Astrocyte of the hippocampus (primary cell): ENCODE measurements at regions not wholly inside any gene's neighbourhood (a gene's known extent, or its start where the extent isn't known, plus 50 kb on each side); places are given as distances from the start of the nearest gene placed in this dataset.
A peak's percentile ranks its signal among the peaks of the same experiment; 100 is the strongest.
"Not testable (repeated sequence)": the region's sequence is repeated elsewhere in the genome, so short reads cannot be mapped to it uniquely, and the experiment has no call there.

Experiments used
- DNase-seq: peaks from one replicate; pipeline ENCODE4 v3.0.0; 2011; ENCODE audit warnings: low read depth, low spot score

DNA sequence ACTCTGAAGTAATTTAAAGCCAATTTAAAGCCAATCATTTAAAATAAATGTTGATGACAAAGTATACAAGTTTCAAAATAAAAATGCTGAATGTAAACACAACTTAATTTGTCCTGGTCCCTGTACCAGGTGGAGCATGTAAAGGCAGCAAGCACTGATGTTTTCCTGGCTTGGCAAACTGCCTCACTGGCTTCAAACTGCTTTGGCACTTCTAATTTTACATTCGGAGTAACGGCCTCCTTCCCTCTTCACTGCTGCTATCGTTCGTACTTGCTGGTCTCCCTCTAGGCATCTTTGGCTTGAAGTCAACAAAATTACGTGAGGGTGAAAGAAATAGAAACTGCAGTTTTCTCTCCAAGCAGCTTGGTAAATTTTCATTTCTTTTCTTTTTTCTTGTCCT is 287.9 kb downstream of the LTN1 start:
- peak; percentile 18 for DNase-seq

DNA sequence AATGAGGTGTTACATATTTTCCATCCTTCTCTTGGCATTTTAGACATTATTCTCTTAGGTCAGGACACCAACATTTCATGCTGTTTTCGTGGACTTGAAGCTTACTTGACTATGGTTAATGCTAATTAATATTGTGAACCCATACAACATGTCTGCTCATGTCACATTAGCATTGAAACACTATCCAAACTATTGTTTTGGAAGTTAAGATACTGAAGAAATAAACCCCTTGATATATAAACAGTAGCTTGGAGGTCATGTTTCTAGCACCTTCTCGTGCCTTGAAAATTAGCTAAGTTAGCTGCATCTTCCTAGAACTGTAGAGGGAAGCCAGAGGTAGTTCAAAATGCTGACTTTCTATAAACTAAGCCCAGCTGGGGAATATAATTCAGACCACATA is 288.8 kb downstream of the LTN1 start:
- DNase-seq = no peak

GRCh38 chr21:28699596-28700259 is 292.9 kb downstream of the LTN1 start:
- no peak for DNase-seq

DNA sequence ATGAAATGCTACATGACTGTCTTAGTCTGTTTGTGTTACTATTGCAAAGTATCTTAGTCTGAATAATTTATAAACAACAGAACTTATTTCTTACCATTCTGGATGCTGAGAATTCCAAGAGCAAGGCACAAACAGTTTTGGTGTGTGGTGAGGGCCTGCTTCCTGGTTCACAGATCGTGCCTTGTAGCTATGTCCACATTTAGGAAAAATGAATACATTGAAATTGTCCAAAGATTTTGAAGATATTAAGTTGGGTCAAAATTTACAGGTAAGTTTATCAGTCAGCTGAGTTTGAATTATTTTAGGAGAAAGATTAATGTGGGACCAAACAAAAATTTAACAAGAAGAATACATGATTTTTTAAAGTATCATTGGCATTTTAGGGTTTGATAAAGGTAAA is 293.5 kb downstream of the LTN1 start:
- DNase-seq = no peak

GRCh38 chr21:28696844-28697410 is 295.8 kb downstream of the LTN1 start:
- no peak for DNase-seq

- no peak for DNase-seq
Observed at GRCh38 chr21:28693476-28693875, 299.2 kb downstream of the LTN1 start.

DNA sequence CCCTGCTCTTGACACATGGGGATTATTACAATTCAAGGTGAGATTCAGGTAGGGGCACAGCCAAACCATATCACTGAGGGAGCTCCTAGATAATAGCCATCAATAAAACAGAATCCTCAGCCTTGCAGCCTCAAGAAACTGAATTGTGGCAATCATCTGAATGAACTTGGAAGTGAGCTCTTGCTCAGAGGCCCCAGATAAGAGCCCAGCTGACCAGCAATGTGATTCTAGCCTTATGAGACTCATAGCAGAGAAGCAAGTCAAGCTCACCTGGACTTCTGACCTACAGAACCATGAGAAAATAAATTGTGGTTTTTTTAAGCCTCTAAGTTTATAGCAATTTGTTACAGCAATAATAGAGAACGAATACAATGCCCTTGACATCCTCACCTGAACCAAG is 302.5 kb downstream of the LTN1 start:
- DNase-seq = no peak

- no peak for DNase-seq
Observed at GRCh38 chr21:28688381-28688780, 304.3 kb downstream of the LTN1 start.

GRCh38 chr21:28687586-28687985 is 305.1 kb downstream of the LTN1 start:
- no peak for DNase-seq

DNA sequence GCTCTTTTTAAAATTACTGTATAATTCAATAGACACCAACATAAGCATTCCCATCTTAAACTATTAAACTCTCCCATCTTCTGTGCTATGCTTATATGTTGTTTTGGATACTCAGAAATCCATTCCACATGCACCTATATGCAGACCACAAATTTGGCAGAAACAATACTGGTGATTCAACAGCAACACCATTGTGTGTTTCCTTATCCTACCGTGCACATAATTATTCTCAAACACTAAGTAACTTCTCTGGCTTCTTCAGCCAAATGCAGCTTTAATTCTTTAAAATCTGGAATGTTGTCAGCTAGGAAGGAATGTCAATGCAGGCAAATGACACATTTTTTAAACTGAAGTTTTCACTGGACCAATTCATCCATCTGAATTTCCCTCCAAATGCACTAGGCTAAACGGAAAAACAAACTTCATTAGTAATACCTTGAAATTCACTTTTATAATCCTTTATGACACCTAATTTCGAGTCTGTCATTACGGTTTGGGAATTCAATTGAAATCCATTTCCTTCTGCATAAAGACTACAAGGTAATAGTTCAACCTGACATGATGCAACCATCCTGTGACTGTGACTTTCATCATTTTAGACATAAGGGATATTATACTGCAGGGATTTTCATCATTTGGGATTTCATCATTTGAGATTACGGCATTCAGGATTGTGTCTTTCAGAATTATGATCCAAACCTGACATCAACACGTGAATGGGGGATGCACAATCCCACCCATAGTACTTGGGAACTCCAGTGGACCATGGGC is 308.5 kb downstream of the LTN1 start:
- peak; percentile 6 for DNase-seq

GRCh38 chr21:28682884-28683283 is 309.8 kb downstream of the LTN1 start:
- not testable (repeated sequence) for DNase-seq

DNA sequence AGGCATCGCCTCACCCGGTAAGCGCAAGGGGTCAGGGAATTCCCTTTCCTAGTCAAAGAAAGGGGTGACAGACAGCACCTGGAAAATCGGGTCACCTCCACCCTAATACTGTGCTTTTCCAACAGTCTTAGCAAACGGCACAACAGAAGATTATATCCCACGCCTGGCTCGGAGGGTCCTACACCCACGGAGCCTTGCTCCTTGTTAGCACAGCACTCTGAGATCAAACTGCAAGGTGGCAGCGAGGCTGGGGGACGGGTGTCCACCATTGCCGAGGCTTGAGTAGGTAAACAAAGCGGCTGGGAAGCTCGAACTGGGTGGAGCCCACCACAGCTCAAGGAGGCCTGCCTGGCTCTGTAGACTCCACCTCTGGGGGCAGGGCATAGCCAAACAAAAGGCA is 315.6 kb downstream of the LTN1 start:
- DNase-seq = not testable (repeated sequence)

- DNase-seq = peak; percentile 5
Observed at GRCh38 chr21:28675331-28676041, 317.2 kb downstream of the LTN1 start.

- DNase-seq = no peak
Observed at GRCh38 chr21:28674763-28675162, 317.9 kb downstream of the LTN1 start.

- no peak for DNase-seq
Observed at GRCh38 chr21:28671549-28672195, 321.0 kb downstream of the LTN1 start.

- no peak for DNase-seq
Observed at GRCh38 chr21:28669971-28670653, 322.6 kb downstream of the LTN1 start.

GRCh38 chr21:28669321-28669720 is 323.4 kb downstream of the LTN1 start:
- no peak for DNase-seq

- DNase-seq = no peak
Observed at GRCh38 chr21:28663754-28664153, 328.9 kb downstream of the LTN1 start.

GRCh38 chr21:28663111-28663693 is 329.5 kb downstream of the LTN1 start:
- DNase-seq = no peak

DNA sequence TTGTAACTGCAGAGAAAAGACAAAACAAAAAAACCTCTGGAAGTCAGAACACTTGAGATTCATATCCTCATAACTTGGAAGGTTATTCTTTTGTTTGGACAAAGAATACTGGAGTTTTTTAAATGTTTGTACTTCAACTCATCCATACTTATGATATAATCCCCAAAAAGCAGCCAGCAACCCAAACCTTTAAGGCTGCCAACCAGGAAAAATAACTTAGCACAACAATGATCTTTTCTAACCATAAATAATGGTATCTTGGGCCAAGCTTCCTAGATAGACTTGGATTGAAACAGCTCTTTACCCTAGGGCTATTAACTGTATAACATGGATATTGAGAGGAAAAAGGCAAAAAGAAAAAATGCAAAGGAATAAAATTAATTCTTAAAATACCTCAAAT is 335.1 kb downstream of the LTN1 start:
- no peak for DNase-seq

DNA sequence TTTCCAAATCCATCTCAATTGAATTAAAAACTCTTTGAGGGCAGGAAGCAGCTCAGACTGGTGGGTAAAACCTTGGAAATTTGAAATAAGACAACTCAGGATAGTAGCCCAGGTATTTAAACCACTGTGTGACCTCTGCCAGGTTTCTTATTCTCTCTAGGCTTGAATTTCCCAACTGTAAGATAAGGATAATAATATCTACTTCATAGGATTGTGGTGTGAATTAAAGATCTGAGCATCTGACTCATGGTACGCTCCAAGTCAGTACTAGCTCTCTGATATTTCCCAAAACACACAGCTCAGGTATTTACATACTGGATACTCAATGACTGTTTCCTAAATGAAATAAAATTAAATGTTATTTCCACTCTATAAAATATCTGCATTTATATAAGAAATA is 337.2 kb downstream of the LTN1 start:
- DNase-seq = no peak
